SK-N-MC (cell line): ENCODE measurements at regions not wholly inside any gene's neighbourhood (a gene's known extent, or its start where the extent isn't known, plus 50 kb on each side); places are given as distances from the start of the nearest gene placed in this dataset.

Experiments used
- DNase-seq: peaks from one replicate; pipeline ENCODE4 v3.0.0-alpha.2; 2011; ENCODE audit warnings: low read depth, low spot score
- H3K27ac ChIP-seq: fragments of 200-600 bp; sonication (generic); 2 replicates; pipeline ENCODE4 v1.5.1; 2016; ENCODE audit warnings: mixed run types
- H3K36me3 ChIP-seq: fragments of 200-600 bp; sonication (generic); 2 replicates; pipeline ENCODE4 v1.6.1; 2017; ENCODE audit warnings: antibody characterized with exemption, low read length, mixed read lengths; ENCODE audit not compliant: insufficient read depth
- H3K4me3 ChIP-seq: fragments of 200-600 bp; sonication (generic); 2 replicates; pipeline ENCODE4 v1.5.1; 2016
- H3K9ac ChIP-seq: fragments of 200-600 bp; sonication (generic); 2 replicates; pipeline ENCODE4 v1.8.0; 2017; ENCODE audit warnings: mixed run types, mixed read lengths; ENCODE audit not compliant: insufficient read length
- H3K9me3 ChIP-seq: fragments of 200-600 bp; sonication (generic); 2 replicates; pipeline ENCODE4 v1.6.1; 2017; ENCODE audit warnings: low read depth, mild to moderate bottlenecking, antibody characterized with exemption, low read length, moderate library complexity, mixed read lengths
- EZH2 ChIP-seq: fragments of 200-600 bp; sonication (generic); IDR thresholded peaks from one replicate; pipeline ENCODE4 v1.6.1; 2017; ENCODE audit warnings: antibody characterized with exemption
- FOXP2 ChIP-seq: optimal IDR thresholded peaks from 2 replicates; pipeline ENCODE3; 2011; ENCODE audit warnings: mild to moderate bottlenecking, moderate library complexity; ENCODE audit not compliant: insufficient read depth; ENCODE audit errors: extremely low read length, control extremely low read depth
- POLR2AphosphoS5 ChIP-seq: IDR thresholded peaks from 2 replicates; pipeline ENCODE4 v1.6.1; 2012; ENCODE audit warnings: mild to moderate bottlenecking, low read depth, low read length, borderline replicate concordance

DNA sequence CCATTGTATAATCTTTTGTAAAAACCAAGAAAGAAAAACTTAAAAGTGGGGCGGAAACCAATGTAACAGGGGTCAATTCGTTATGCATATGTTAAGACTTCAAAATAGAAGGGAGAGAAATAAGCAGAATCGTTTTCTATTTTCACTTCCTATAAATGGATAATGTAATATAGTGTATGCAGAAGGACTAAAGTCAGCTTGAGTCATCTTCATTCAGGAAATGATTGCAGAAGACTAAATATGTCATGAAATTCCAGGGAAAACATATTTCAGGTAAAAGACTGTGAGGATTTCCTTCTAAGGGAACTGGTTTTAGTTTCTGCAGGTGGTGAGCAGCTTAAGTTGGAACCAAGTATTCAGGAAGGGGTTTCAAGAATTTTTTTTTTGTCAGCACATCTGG is 753.3 kb downstream of the IRX1 start:
- no peak for DNase-seq
- Histone ChIP-seq H3K27ac (no peak overlapping the region), H3K9ac (no peak overlapping the region)

GRCh38 chr5:4356201-4356600 is 760.6 kb downstream of the IRX1 start:
- no peak for DNase-seq
- no peaks in the 10 kb centered on the region for H3K36me3 ChIP-seq
- H3K9ac ChIP-seq: no peak overlapping the region
- no peaks in the 10 kb centered on the region for H3K9me3 ChIP-seq
- no peak overlapping the region for H3K27ac ChIP-seq
- TF ChIP-seq FOXP2 (no peak), POLR2AphosphoS5 (no peak), EZH2 (no peak)
- H3K4me3 ChIP-seq: no peak overlapping the region

More for the DNA sequence above, 753.3 kb downstream of the IRX1 start:
- Histone ChIP-seq H3K4me3 (no peak overlapping the region), H3K36me3 (no peaks in the 10 kb centered on the region), H3K9me3 (no peaks in the 10 kb centered on the region)
- TF ChIP-seq POLR2AphosphoS5 (no peak), FOXP2 (no peak), EZH2 (no peak)

GRCh38 chr5:4359847-4360246 is 764.2 kb downstream of the IRX1 start:
- H3K36me3 ChIP-seq: no peaks in the 10 kb centered on the region
- no peak overlapping the region for H3K4me3 ChIP-seq
- no peak overlapping the region for H3K9ac ChIP-seq
- no peaks in the 10 kb centered on the region for H3K9me3 ChIP-seq
- no peak for DNase-seq
- no peak for TF ChIP-seq FOXP2
- no peak for TF ChIP-seq EZH2
- TF ChIP-seq POLR2AphosphoS5: no peak
- no peak overlapping the region for H3K27ac ChIP-seq

DNA sequence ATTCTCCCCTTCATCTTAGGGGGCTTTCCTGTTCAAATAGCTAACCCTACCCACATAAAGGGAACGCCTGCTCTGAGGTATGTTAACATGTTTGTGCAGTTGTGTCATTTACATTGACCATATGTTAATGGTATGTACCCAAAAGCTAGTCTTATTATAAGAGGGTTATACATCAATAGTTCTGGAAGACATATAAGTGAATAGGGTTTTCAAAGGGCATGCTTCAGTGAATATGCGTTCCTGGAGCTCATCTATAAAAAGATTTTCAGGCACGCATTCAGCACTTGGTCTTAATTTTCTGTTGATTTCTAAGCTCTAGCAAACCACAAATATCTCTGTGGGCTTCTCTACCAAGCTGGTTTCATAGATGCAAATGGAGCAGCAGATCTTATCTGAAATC is 766.1 kb downstream of the IRX1 start:
- Histone ChIP-seq H3K27ac (no peak overlapping the region), H3K9me3 (no peaks in the 10 kb centered on the region), H3K9ac (no peak overlapping the region), H3K4me3 (no peak overlapping the region), H3K36me3 (no peaks in the 10 kb centered on the region)
- no peak for TF ChIP-seq POLR2AphosphoS5
- TF ChIP-seq EZH2: no peak
- no peak for TF ChIP-seq FOXP2
- DNase-seq: no peak

DNA sequence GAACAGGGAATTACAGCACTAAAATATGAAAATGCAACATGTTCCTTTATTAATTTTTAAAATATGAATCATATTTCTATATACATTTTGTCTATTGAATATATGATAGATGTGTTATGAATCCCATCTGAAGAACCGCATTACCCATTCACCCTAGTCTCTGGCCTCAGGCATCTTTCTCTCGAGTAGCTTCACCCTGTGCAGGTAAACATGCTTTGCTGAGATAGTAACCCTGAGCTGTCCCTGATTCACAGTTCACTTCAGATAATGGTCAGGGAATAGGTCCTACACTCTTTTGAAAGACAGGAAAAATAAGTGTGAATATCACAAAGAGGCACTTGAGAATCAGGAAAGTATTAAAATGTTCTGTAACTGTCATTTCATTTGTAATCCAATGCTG is 766.8 kb downstream of the IRX1 start:
- TF ChIP-seq POLR2AphosphoS5: no peak
- TF ChIP-seq FOXP2: no peak
- TF ChIP-seq EZH2: no peak
- Histone ChIP-seq H3K9me3 (no peaks in the 10 kb centered on the region), H3K9ac (no peak overlapping the region), H3K27ac (no peak overlapping the region), H3K36me3 (no peaks in the 10 kb centered on the region), H3K4me3 (no peak overlapping the region)
- DNase-seq: no peak

DNA sequence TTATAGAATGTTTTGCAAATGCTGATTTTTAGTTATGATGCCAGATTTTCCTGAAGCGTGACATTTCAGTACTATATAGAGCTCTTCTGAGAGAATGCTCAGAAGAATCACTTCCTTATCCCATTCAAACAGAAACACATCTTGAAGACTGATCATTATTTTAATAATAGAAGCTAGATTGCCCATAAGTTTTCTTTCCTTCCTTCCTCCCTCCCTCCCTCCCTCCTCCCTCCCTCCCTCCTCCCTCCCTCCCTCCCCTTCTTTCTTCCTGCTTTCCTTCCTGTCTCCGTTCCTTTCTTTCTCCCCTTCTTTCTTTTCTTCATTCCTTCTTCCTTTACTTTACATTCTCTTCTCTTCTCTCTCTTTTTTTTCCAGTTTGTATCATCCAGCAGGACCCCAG is 767.4 kb downstream of the IRX1 start:
- no peak overlapping the region for H3K27ac ChIP-seq
- H3K4me3 ChIP-seq: no peak overlapping the region
- H3K36me3 ChIP-seq: no peaks in the 10 kb centered on the region
- TF ChIP-seq FOXP2 (no peak), POLR2AphosphoS5 (no peak), EZH2 (no peak)
- no peak for DNase-seq
- H3K9me3 ChIP-seq: no peaks in the 10 kb centered on the region
- H3K9ac ChIP-seq: no peak overlapping the region

DNA sequence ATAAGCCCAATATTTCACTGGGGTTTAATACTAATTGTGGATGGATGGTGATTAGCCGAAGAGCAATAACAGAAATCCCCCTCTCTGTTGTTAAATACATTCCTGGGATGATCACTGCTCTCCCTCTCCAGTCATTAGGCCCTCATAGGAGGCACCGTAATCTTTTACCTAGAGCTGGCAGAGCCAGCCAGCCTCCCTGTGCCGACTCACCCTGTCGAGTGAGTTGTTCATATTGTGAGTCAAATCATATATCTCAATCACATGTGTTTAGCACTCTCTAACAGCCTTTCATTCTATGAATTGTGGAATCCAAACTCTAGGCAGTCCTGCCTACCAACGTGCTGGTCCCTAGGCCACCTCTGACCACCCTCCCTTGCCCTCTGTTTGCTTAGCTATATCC is 771.0 kb downstream of the IRX1 start:
- no peak overlapping the region for H3K27ac ChIP-seq
- no peak for DNase-seq
- no peak overlapping the region for H3K4me3 ChIP-seq
- TF ChIP-seq EZH2: no peak
- no peak for TF ChIP-seq POLR2AphosphoS5
- no peak for TF ChIP-seq FOXP2
- H3K36me3 ChIP-seq: no peaks in the 10 kb centered on the region
- no peaks in the 10 kb centered on the region for H3K9me3 ChIP-seq
- H3K9ac ChIP-seq: no peak overlapping the region

- DNase-seq: no peak
- H3K27ac ChIP-seq: no peak overlapping the region
- H3K36me3 ChIP-seq: no peaks in the 10 kb centered on the region
- H3K4me3 ChIP-seq: no peak overlapping the region
- TF ChIP-seq EZH2: no peak
- no peak for TF ChIP-seq POLR2AphosphoS5
- no peak for TF ChIP-seq FOXP2
- no peaks in the 10 kb centered on the region for H3K9me3 ChIP-seq
- no peak overlapping the region for H3K9ac ChIP-seq
These were observed 769.9 kb upstream of the ADAMTS16 start for GRCh38 chr5:4370218-4370617.

DNA sequence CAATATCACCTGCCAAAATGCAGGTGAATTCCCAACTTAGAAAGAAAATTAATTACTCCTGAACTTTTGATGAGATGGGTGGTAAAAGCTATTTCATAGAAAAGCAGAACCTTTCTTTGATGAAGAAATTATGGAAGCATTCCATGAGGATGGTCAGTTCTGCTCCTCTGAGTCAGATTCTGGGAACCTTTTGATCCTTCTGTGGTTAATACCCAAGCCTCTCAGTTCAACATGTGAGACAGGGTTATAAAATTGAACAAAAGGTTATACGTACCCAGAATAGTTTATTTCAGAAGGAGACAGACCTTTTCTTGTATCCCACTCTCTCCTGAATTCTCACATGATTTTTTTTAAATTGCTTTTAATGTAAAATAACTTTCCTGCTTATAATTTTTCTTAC is 767.6 kb upstream of the ADAMTS16 start:
- Histone ChIP-seq H3K4me3 (no peak overlapping the region), H3K27ac (no peak overlapping the region), H3K9ac (no peak overlapping the region), H3K9me3 (no peaks in the 10 kb centered on the region), H3K36me3 (no peaks in the 10 kb centered on the region)
- TF ChIP-seq POLR2AphosphoS5: no peak
- TF ChIP-seq FOXP2: no peak
- no peak for TF ChIP-seq EZH2
- DNase-seq: no peak
